ENCODE measurements at regions not wholly inside any gene's neighbourhood (a gene's known extent, or its start where the extent isn't known, plus 50 kb on each side); places are given as distances from the start of the nearest gene placed in this dataset.

GRCh38 chr19:30696514-30696913 lies 324.3 kb downstream of the ZNF536 start:
- H3K36me3 ChIP-seq (ENCODE audit: insufficient read depth) = 0 out of 2 replicates have a peak, but pooled peaks cover 2% of the 10 kb centered on the region
- H3K27ac ChIP-seq (ENCODE audit: low read depth) = no peak overlapping the region
- no peak overlapping the region for H3K4me2 ChIP-seq
- H3K9me3 Mint-ChIP-seq = no peaks in the 10 kb centered on the region
- peak overlapping the region; percentile 96 for H2AFZ ChIP-seq
- H3K9me2 ChIP-seq (ENCODE audit: insufficient read depth) = no peaks in the 10 kb centered on the region
- H3K27me3 ChIP-seq (ENCODE audit: insufficient read depth) = no peaks in the 10 kb centered on the region
- no peak for TF ChIP-seq REST (IDR thresholded peaks at IDR 0.05; ENCODE audit: unreplicated experiment)
- no peak for TF ChIP-seq CREB1 (CRISPR knock-in tag; IDR thresholded peaks at IDR 0.05; ENCODE audit: low read depth)
- TF ChIP-seq CTCF (conservative IDR thresholded peaks at IDR 0.05; ENCODE audit: low read depth in 2 of 2) = peak; percentile 70 to 83
- TF ChIP-seq STAT1 (IDR thresholded peaks at IDR 0.05; ENCODE audit: unreplicated experiment) = no peak
- H3K36me3 Mint-ChIP-seq (ENCODE audit: low read depth) = no peaks in the 10 kb centered on the region
- H3K4me3 ChIP-seq = no peak overlapping the region
- no peaks in the 10 kb centered on the region for H3F3A ChIP-seq (replicated peaks; ENCODE audit: low read depth)
- H3K79me2 ChIP-seq (replicated peaks; ENCODE audit: insufficient read depth) = no peaks in the 10 kb centered on the region
- peaks cover 32% of the 10 kb centered on the region for H3K4me1 ChIP-seq (ENCODE audit: insufficient read depth)
- H3K27ac Mint-ChIP-seq = peak overlapping the region; percentile 81; the same call in 1 of the 2 replicates
- ATAC-seq = peak; percentile 92
- H3K4me1 Mint-ChIP-seq = peaks cover 35% of the 10 kb centered on the region
- no peaks in the 10 kb centered on the region for H4K20me1 ChIP-seq (replicated peaks; ENCODE audit: insufficient read depth)
- peak; percentile 85 for DNase-seq (ENCODE audit: low spot score)
- no peak overlapping the region for H3K4me3 Mint-ChIP-seq
- H3K27me3 Mint-ChIP-seq (ENCODE audit: insufficient read depth, low read depth, poor library complexity) = peaks cover 10% of the 10 kb centered on the region

- Mint-ChIP-seq H3K27me3 (ENCODE audit: insufficient read depth, low read depth, poor library complexity) (peaks cover 14% of the 10 kb centered on the region), H3K4me1 (peaks cover 47% of the 10 kb centered on the region), H3K4me3 (no peak overlapping the region), H3K9me3 (no peaks in the 10 kb centered on the region), H3K27ac (no peak overlapping the region), H3K36me3 (ENCODE audit: low read depth) (no peaks in the 10 kb centered on the region)
- Histone ChIP-seq H4K20me1 (replicated peaks; ENCODE audit: insufficient read depth) (no peaks in the 10 kb centered on the region), H3K27me3 (ENCODE audit: insufficient read depth) (no peaks in the 10 kb centered on the region), H3K36me3 (ENCODE audit: insufficient read depth) (0 out of 2 replicates have a peak, but pooled peaks cover 2% of the 10 kb centered on the region), H2AFZ (peak overlapping the region; percentile 91; the same call in 1 of the 2 replicates), H3K4me2 (no peak overlapping the region), H3K79me2 (replicated peaks; ENCODE audit: insufficient read depth) (no peaks in the 10 kb centered on the region), H3K9me2 (ENCODE audit: insufficient read depth) (no peaks in the 10 kb centered on the region), H3F3A (replicated peaks; ENCODE audit: low read depth) (no peaks in the 10 kb centered on the region), H3K4me3 (no peak overlapping the region), H3K4me1 (ENCODE audit: insufficient read depth) (peaks cover 42% of the 10 kb centered on the region), H3K27ac (ENCODE audit: low read depth) (no peak overlapping the region)
- DNase-seq (ENCODE audit: low spot score) (peak; percentile 78), ATAC-seq (peak; percentile 75)
- TF ChIP-seq CTCF (conservative IDR thresholded peaks at IDR 0.05; ENCODE audit: low read depth in 2 of 2) (peak; percentile 74), JUNB (IDR thresholded peaks at IDR 0.05; ENCODE audit: unreplicated experiment) (no peak), EZH2 (IDR thresholded peaks at IDR 0.05; ENCODE audit: low read depth, unreplicated experiment) (no peak)
Observed at GRCh38 chr19:30695171-30695875, 323.1 kb downstream of the ZNF536 start.
